Endothelial cell of umbilical vein (primary cell): ENCODE measurements at regions not wholly inside any gene's neighbourhood (a gene's known extent, or its start where the extent isn't known, plus 50 kb on each side); places are given as distances from the start of the nearest gene placed in this dataset.

Source experiments
- BruUV-seq: library from RNA; stranded (reverse); fragments of 400-500 nt; replicated peaks from 2 replicates; lab custom pipeline; 2021; lab: Mats Ljungman, UMichigan
- CTCF ChIA-PET: fragments of 300-600, 350-600 bp; sonication (Branson Sonifier 250); formaldehyde crosslinking; loops from one replicate; lab custom pipeline; 2021; ENCODE audit warnings: antibody characterized with exemption, inconsistent platforms; lab: Charles Lee
- POLR2A ChIA-PET: fragments of 300-600, 350-600 bp; sonication (Branson Sonifier 250); formaldehyde crosslinking; loops from one replicate; lab custom pipeline; 2021; ENCODE audit warnings: antibody characterized with exemption, inconsistent platforms; lab: Charles Lee
- DNase-seq: peaks from one replicate; pipeline ENCODE4 v3.0.0-alpha.2; 2011; ENCODE audit warnings: low read depth, low spot score
- FAIRE-seq: peaks from 2 replicates; lab custom pipeline; 2011; peaks lifted over from hg19 to GRCh38; lab: Jason Lieb, UNC
- H2AFZ ChIP-seq: 2 replicates; pipeline ENCODE4 v1.6.0; 2012; ENCODE audit warnings: low read depth, low read length, control low read depth, inconsistent platforms
- H3K27ac ChIP-seq: 2 replicates; pipeline ENCODE4 v1.5.1; 2011; ENCODE audit warnings: low read depth, mild to moderate bottlenecking, control low read depth, low read length, moderate library complexity; ENCODE audit not compliant: insufficient read depth
- H3K27me3 ChIP-seq, 2 experiments: 2 replicates each; pipeline versions ENCODE4 v1.6.0 to v1.6.1; 2011; ENCODE audit warnings: low read length in 2 of 2, mixed read lengths in 1 of 2; ENCODE audit not compliant: control insufficient read depth in 2 of 2, insufficient read depth in 2 of 2
- H3K36me3 ChIP-seq, 2 experiments: 2 replicates in 1 of 2; 3 replicates in 1 of 2; pipeline ENCODE4 v1.5.1; 2011; ENCODE audit warnings: low read length in 2 of 2, mild to moderate bottlenecking in 1 of 2, moderate library complexity in 1 of 2; ENCODE audit not compliant: control insufficient read depth in 2 of 2, insufficient read depth in 2 of 2; ENCODE audit errors: extremely low read depth in 1 of 2
- H3K4me1 ChIP-seq: 3 replicates; pipeline ENCODE4 v1.5.1; 2011; ENCODE audit warnings: mild to moderate bottlenecking, low read length; ENCODE audit not compliant: control insufficient read depth, insufficient read depth; ENCODE audit errors: extremely low read depth
- H3K4me2 ChIP-seq: 2 replicates; pipeline ENCODE4 v1.6.1; 2011; ENCODE audit warnings: low read length, control low read depth, mixed read lengths; ENCODE audit not compliant: insufficient read depth
- H3K4me3 ChIP-seq, 3 experiments: fragments of 200-600 bp in 1 of 3; sonication (generic), shearing (Covaris generic) in 1 of 3; replicated peaks in 1 of 3; 2 replicates each; pipeline ENCODE4 v1.5.1; 2011 to 2016; ENCODE audit warnings: control low read depth in 3 of 3, low read length in 3 of 3, mild to moderate bottlenecking in 2 of 3, inconsistent platforms in 1 of 3, low read depth in 1 of 3, moderate library complexity in 1 of 3; ENCODE audit not compliant: insufficient read depth in 1 of 3
- H3K79me2 ChIP-seq: 2 replicates; pipeline ENCODE4 v1.6.0; 2012; ENCODE audit warnings: low read length, inconsistent platforms; ENCODE audit not compliant: control insufficient read depth, insufficient read depth
- H3K9ac ChIP-seq: replicated peaks from 2 replicates; pipeline ENCODE3; 2011; ENCODE audit warnings: low read length, control low read depth; ENCODE audit not compliant: insufficient read depth; ENCODE audit errors: extremely low read depth
- H3K9me1 ChIP-seq: replicated peaks from 3 replicates; pipeline ENCODE4 v1.6.0; 2011; ENCODE audit warnings: mild to moderate bottlenecking, low read length; ENCODE audit not compliant: control insufficient read depth, insufficient read depth; ENCODE audit errors: extremely low read depth
- H3K9me3 ChIP-seq: replicated peaks from 2 replicates; pipeline ENCODE4 v1.5.1; 2012; ENCODE audit warnings: low read length, inconsistent platforms; ENCODE audit not compliant: control insufficient read depth, insufficient read depth
- H4K20me1 ChIP-seq: replicated peaks from 2 replicates; pipeline ENCODE3; 2011; ENCODE audit warnings: mild to moderate bottlenecking, low read length; ENCODE audit not compliant: control insufficient read depth, insufficient read depth; ENCODE audit errors: extremely low read depth
- EZH2 ChIP-seq: IDR thresholded peaks from 2 replicates; pipeline ENCODE4 v1.6.1; 2012; ENCODE audit warnings: borderline replicate concordance, low read depth, mild to moderate bottlenecking, moderate library complexity, low read length, inconsistent platforms; ENCODE audit not compliant: severe bottlenecking
- FOS ChIP-seq: IDR thresholded peaks from 2 replicates; pipeline ENCODE4 v1.6.1; 2011; ENCODE audit warnings: mild to moderate bottlenecking, low read length, moderate library complexity, borderline replicate concordance; ENCODE audit not compliant: insufficient read depth
- GATA2 ChIP-seq: IDR thresholded peaks from 2 replicates; pipeline ENCODE4 v1.7.0; 2011; ENCODE audit warnings: low read depth, mild to moderate bottlenecking, moderate library complexity, mixed read lengths, low read length; ENCODE audit not compliant: insufficient read length, insufficient read depth
- JUN ChIP-seq: IDR thresholded peaks from 2 replicates; pipeline ENCODE4 v1.6.1; 2011; ENCODE audit warnings: borderline replicate concordance, low read depth; ENCODE audit not compliant: insufficient read length, insufficient read depth
- MYC ChIP-seq: IDR thresholded peaks from one replicate; pipeline ENCODE4 v1.6.1; 2011; ENCODE audit warnings: mild to moderate bottlenecking, low read depth, low read length
- POLR2A ChIP-seq: IDR thresholded peaks from 2 replicates; pipeline ENCODE4 v1.6.1; 2012; ENCODE audit warnings: low read depth, mild to moderate bottlenecking, control low read depth, low read length
- POLR2AphosphoS5 ChIP-seq: IDR thresholded peaks from 2 replicates; pipeline ENCODE4 v1.6.1; 2012; ENCODE audit warnings: low read depth, mild to moderate bottlenecking, control low read depth, low read length, moderate library complexity; ENCODE audit not compliant: insufficient read depth
- dilution Hi-C: fragments of 300-500 bp; cut with MboI; formaldehyde crosslinking; loops from one replicate; pipeline ENCODE4 v1.15.0; 2019; ENCODE audit warnings: low sequenced_read_pairs; ENCODE audit not compliant: extremely low pct_ligation_motif_present
- intact Hi-C: fragments of 100-400 bp; cut with micrococcal nuclease; formaldehyde crosslinking; loops from one replicate; pipeline ENCODE4 v1.10.0; 2022
- TF ChIP-seq, protein P1 (sequence below), 2 donors: IDR thresholded peaks; 1 replicate in 1 of 2; 2 replicates in 1 of 2; pipeline ENCODE4 v1.5.1; 2011; ENCODE audit warnings: low read length in 2 of 2, mild to moderate bottlenecking in 2 of 2, moderate library complexity in 2 of 2, control low read depth in 1 of 2, inconsistent platforms in 1 of 2, low read depth in 1 of 2; ENCODE audit not compliant: insufficient read depth in 1 of 2; ENCODE audit errors: extremely low read depth in 1 of 2
- TF ChIP-seq, protein P2 (sequence below): IDR thresholded peaks from 2 replicates; pipeline ENCODE4 v1.6.1; 2011; ENCODE audit not compliant: insufficient read depth, insufficient read length

DNA sequence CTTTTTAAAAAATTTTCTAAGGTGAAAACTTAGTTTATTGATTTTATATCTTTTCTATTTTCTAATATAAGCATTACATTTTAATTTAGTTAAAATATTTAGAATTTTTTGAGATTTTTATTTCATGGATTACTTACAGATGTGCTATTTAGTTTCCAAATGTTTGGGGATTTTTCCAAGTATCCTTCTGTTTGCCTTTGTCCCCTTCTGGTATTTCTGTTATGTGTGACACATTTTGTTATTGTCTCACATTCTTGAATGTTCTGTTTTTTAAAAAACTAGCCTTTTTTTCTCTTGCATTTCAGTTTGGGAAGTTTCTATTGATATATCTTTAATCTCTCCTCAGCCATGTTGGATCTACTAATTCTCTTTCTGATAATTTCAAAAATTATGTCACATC is 234.9 kb downstream of the FAM170A start:
- intact Hi-C loops = no loop called here
- DNase-seq (no peak), FAIRE-seq (no peak)
- TF ChIP-seq POLR2A (no peak), GATA2 (no peak), FOS (no peak), POLR2AphosphoS5 (no peak), JUN (no peak), MYC (no peak), EZH2 (no peak)
- TF ChIP-seq, protein P1, sequence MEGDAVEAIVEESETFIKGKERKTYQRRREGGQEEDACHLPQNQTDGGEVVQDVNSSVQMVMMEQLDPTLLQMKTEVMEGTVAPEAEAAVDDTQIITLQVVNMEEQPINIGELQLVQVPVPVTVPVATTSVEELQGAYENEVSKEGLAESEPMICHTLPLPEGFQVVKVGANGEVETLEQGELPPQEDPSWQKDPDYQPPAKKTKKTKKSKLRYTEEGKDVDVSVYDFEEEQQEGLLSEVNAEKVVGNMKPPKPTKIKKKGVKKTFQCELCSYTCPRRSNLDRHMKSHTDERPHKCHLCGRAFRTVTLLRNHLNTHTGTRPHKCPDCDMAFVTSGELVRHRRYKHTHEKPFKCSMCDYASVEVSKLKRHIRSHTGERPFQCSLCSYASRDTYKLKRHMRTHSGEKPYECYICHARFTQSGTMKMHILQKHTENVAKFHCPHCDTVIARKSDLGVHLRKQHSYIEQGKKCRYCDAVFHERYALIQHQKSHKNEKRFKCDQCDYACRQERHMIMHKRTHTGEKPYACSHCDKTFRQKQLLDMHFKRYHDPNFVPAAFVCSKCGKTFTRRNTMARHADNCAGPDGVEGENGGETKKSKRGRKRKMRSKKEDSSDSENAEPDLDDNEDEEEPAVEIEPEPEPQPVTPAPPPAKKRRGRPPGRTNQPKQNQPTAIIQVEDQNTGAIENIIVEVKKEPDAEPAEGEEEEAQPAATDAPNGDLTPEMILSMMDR (IDR thresholded peaks at IDR 0.05; ENCODE audit: extremely low read depth in 1 of 2, insufficient read depth in 1 of 2, low read depth in 1 of 2, low read length in 2 of 2) = no peak
- TF ChIP-seq, protein P2, sequence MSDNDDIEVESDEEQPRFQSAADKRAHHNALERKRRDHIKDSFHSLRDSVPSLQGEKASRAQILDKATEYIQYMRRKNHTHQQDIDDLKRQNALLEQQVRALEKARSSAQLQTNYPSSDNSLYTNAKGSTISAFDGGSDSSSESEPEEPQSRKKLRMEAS = no peak
- no peak overlapping the region for H2AFZ ChIP-seq
- H3K27me3 ChIP-seq = no peaks in the 10 kb centered on the region
- H3K4me2 ChIP-seq = no peak overlapping the region
- no peak overlapping the region for H3K4me3 ChIP-seq
- no peaks in the 10 kb centered on the region for H3K36me3 ChIP-seq
- dilution Hi-C loops = no loop called here
- peaks cover 3% of the 10 kb centered on the region for H3K9me3 ChIP-seq
- no peaks in the 10 kb centered on the region for H4K20me1 ChIP-seq
- CTCF ChIA-PET = no interaction called here
- no peak overlapping the region for H3K27ac ChIP-seq
- H3K79me2 ChIP-seq = no peaks in the 10 kb centered on the region
- H3K9me1 ChIP-seq = no peaks in the 10 kb centered on the region
- POLR2A ChIA-PET = no interaction called here
- H3K4me1 ChIP-seq = no peaks in the 10 kb centered on the region
- no peak overlapping the region for H3K9ac ChIP-seq
- no TSS peak for BruUV-seq
